GM12878 (cell line): ENCODE measurements at regions not wholly inside any gene's neighbourhood (a gene's known extent, or its start where the extent isn't known, plus 50 kb on each side); places are given as distances from the start of the nearest gene placed in this dataset.

ENCODE experiments used
- ATAC-seq: fragments of 200-7000 bp; cut with Tn5 transposase; 3 replicates; pipeline ENCODE4 v1.9.1; 2020; ENCODE audit warnings: mild to moderate bottlenecking, moderate library complexity
- BruUV-seq: library from RNA; stranded (reverse); fragments of 400-500 nt; replicated peaks from 2 replicates; lab custom pipeline; 2021; lab: Mats Ljungman, UMichigan
- CTCF ChIA-PET: fragments of 300-600 bp; sonication (Branson Sonifier 250); formaldehyde crosslinking; extraction: SDS; loops from one replicate; lab custom pipeline; 2021; ENCODE audit warnings: inconsistent platforms; lab: Yijun Ruan, JAX
- POLR2A ChIA-PET: fragments of 350-600 bp; formaldehyde crosslinking; extraction: SDS; loops from one replicate; lab custom pipeline; 2021; ENCODE audit warnings: inconsistent platforms; lab: Charles Lee
- RAD21 ChIA-PET: fragments of 300-600 bp; sonication (Branson Sonifier 250); formaldehyde crosslinking; loops from one replicate; lab custom pipeline; 2023; ENCODE audit warnings: antibody characterized with exemption; ENCODE audit not compliant: unreplicated experiment; lab: Charles Lee
- SMC1A ChIA-PET: fragments of 300-600 bp; sonication (Branson Sonifier 250); formaldehyde crosslinking; loops from one replicate; lab custom pipeline; 2023; ENCODE audit not compliant: unreplicated experiment, uncharacterized antibody; lab: Charles Lee
- DNase-seq: peaks from one replicate; pipeline ENCODE4 v3.0.0-alpha.2; 2011; ENCODE audit warnings: low read depth, low spot score
- FAIRE-seq: peaks from 3 replicates; lab custom pipeline; 2011; peaks lifted over from hg19 to GRCh38; lab: Jason Lieb, UNC
- H2AFZ ChIP-seq: 2 replicates; pipeline ENCODE4 v1.6.0; 2011; ENCODE audit warnings: low read depth, low read length, control low read depth; ENCODE audit not compliant: control insufficient read depth
- H3K27ac ChIP-seq: 2 replicates; pipeline ENCODE4 v1.5.1; 2011; ENCODE audit warnings: control low read depth; ENCODE audit not compliant: control insufficient read depth, insufficient read depth
- H3K27me3 ChIP-seq, 2 experiments: replicated peaks in 1 of 2; 2 replicates each; pipeline versions ENCODE4 v1.6.0 to v1.6.1; 2011; ENCODE audit warnings: low read length in 1 of 2; ENCODE audit not compliant: control insufficient read depth in 2 of 2, insufficient read depth in 2 of 2
- H3K36me3 ChIP-seq, 2 experiments: 2 replicates each; pipeline ENCODE4 v1.5.1; 2011; ENCODE audit warnings: low read length in 1 of 2; ENCODE audit not compliant: control insufficient read depth in 2 of 2, insufficient read depth in 2 of 2
- H3K4me1 ChIP-seq: 2 replicates; pipeline ENCODE4 v1.6.1; 2011; ENCODE audit warnings: mild to moderate bottlenecking, low read length, moderate library complexity, mixed read lengths; ENCODE audit not compliant: control insufficient read depth, insufficient read depth
- H3K4me2 ChIP-seq: 2 replicates; pipeline ENCODE4 v1.6.0; 2011; ENCODE audit warnings: control low read depth; ENCODE audit not compliant: control insufficient read depth, insufficient read depth
- H3K4me3 ChIP-seq: fragments of 200-600 bp; sonication (generic); 2 replicates; pipeline ENCODE4 v1.5.1; 2016
- H3K79me2 ChIP-seq: 2 replicates; pipeline ENCODE4 v1.6.0; 2011; ENCODE audit warnings: low read length; ENCODE audit not compliant: control insufficient read depth, insufficient read depth
- H3K9ac ChIP-seq: 2 replicates; pipeline ENCODE4 v1.8.0; 2011; ENCODE audit warnings: low read length, control low read depth, mixed read lengths; ENCODE audit not compliant: control insufficient read depth, insufficient read depth
- H3K9me3 ChIP-seq: replicated peaks from 3 replicates; pipeline ENCODE4 v1.5.1; 2011; ENCODE audit warnings: mild to moderate bottlenecking, low read length; ENCODE audit not compliant: control insufficient read depth, insufficient read depth
- H4K20me1 ChIP-seq: 2 replicates; pipeline ENCODE4 v1.6.0; 2011; ENCODE audit not compliant: control insufficient read depth, insufficient read depth
- CBFB ChIP-seq: IDR thresholded peaks from 2 replicates; pipeline ENCODE4 v1.6.1; 2016; ENCODE audit warnings: antibody characterized with exemption, low read depth
- CEBPB ChIP-seq, 2 experiments: fragments of 150-350 bp in 1 of 2; IDR thresholded peaks; 2 replicates each; pipeline ENCODE4 v1.6.1; 2012 to 2014; ENCODE audit warnings: low read depth in 2 of 2, low read length in 2 of 2, borderline replicate concordance in 1 of 2, inconsistent platforms in 1 of 2
- CEBPZ ChIP-seq: fragments of 150-350 bp; IDR thresholded peaks from 2 replicates; pipeline ENCODE4 v1.6.1; 2016; ENCODE audit warnings: low read depth, low read length
- CHD2 ChIP-seq: IDR thresholded peaks from 2 replicates; pipeline ENCODE4 v1.6.1; 2011; ENCODE audit warnings: low read depth, low read length, improper control_type of control experiment, borderline replicate concordance
- EGR1 ChIP-seq, 2 experiments: IDR thresholded peaks; 1 replicate in 1 of 2; 2 replicates in 1 of 2; pipeline ENCODE4 v1.6.1; 2011 to 2012; ENCODE audit warnings: low read depth in 2 of 2, low read length in 2 of 2, borderline replicate concordance in 1 of 2, mild to moderate bottlenecking in 1 of 2, moderate library complexity in 1 of 2
- IRF5 ChIP-seq: fragments of 450-650 bp; IDR thresholded peaks from 2 replicates; pipeline ENCODE4 v1.6.1; 2017; ENCODE audit warnings: borderline replicate concordance
- MTA2 ChIP-seq: fragments of 450-650 bp; IDR thresholded peaks from 2 replicates; pipeline ENCODE4 v1.6.1; 2016; ENCODE audit warnings: low read depth, mild to moderate bottlenecking, moderate library complexity
- MYB ChIP-seq: fragments of 150-350 bp; IDR thresholded peaks from 2 replicates; pipeline ENCODE4 v1.6.1; 2014; ENCODE audit warnings: mild to moderate bottlenecking, low read depth, low read length, borderline replicate concordance
- MYC ChIP-seq: IDR thresholded peaks from 2 replicates; pipeline ENCODE4 v1.6.1; 2011; ENCODE audit warnings: mild to moderate bottlenecking, low read length, moderate library complexity, inconsistent platforms; ENCODE audit not compliant: insufficient read depth, insufficient replicate concordance, insufficient read length, severe bottlenecking
- NR2C2 ChIP-seq: IDR thresholded peaks from 2 replicates; pipeline ENCODE4 v1.6.1; 2011; ENCODE audit warnings: borderline replicate concordance, low read depth; ENCODE audit not compliant: control insufficient read depth, insufficient read length
- PML ChIP-seq: IDR thresholded peaks from 2 replicates; pipeline ENCODE4 v1.6.1; 2012; ENCODE audit warnings: low read length, inconsistent platforms
- POLR2A ChIP-seq: IDR thresholded peaks from 2 replicates; pipeline ENCODE4 v1.6.1; 2011; ENCODE audit warnings: low read depth, mild to moderate bottlenecking, low read length
- POU2F2 ChIP-seq: IDR thresholded peaks from 3 replicates; pipeline ENCODE4 v1.6.1; 2011; ENCODE audit warnings: low read depth, mild to moderate bottlenecking, low read length, borderline replicate concordance
- SMAD5 ChIP-seq: IDR thresholded peaks from 2 replicates; pipeline ENCODE4 v1.6.1; 2016; ENCODE audit warnings: antibody characterized with exemption, low read depth
- STAT3 ChIP-seq: IDR thresholded peaks from 2 replicates; pipeline ENCODE4 v1.6.1; 2011; ENCODE audit warnings: low read depth, low read length, improper control_type of control experiment
- TCF12 ChIP-seq: IDR thresholded peaks from 2 replicates; pipeline ENCODE4 v1.6.1; 2011; ENCODE audit warnings: low read depth, mild to moderate bottlenecking, low read length
- YBX1 ChIP-seq: fragments of 450-650 bp; IDR thresholded peaks from 2 replicates; pipeline ENCODE4 v1.6.1; 2016; ENCODE audit warnings: antibody characterized with exemption
- WGBS: methylation state at CpG from one replicate; pipeline ENCODE4 v1.1.6; 2016; ENCODE audit warnings: low lambda C conversion rate; ENCODE audit not compliant: insufficient replicate concordance, insufficient coverage; ENCODE audit errors: missing lambda C conversion rate; 5-methylcytosine and 5-hydroxymethylcytosine counted together
- in situ Hi-C: fragments of 300-500 bp; cut with MboI; formaldehyde crosslinking; loops from 9 replicates; pipeline ENCODE4 v1.14.3; 2018; ENCODE audit warnings: mixed read lengths
- intact Hi-C: fragments of 100-400 bp; cut with micrococcal nuclease; formaldehyde crosslinking; loops from one replicate; pipeline ENCODE4 v1.14.2; 2022; ENCODE audit not compliant: unreplicated experiment

GRCh38 chr17:71905376-71906031 is 215.3 kb upstream of the SOX9 start:
- Histone ChIP-seq H3K36me3 (no peaks in the 10 kb centered on the region), H3K9ac (no peak overlapping the region), H3K4me3 (no peak overlapping the region), H3K4me2 (no peak overlapping the region), H3K4me1 (no peaks in the 10 kb centered on the region), H3K27me3 (no peaks in the 10 kb centered on the region), H2AFZ (no peak overlapping the region), H4K20me1 (no peaks in the 10 kb centered on the region), H3K9me3 (no peaks in the 10 kb centered on the region; the same call in 2 of the 3 replicates), H3K27ac (no peak overlapping the region), H3K79me2 (no peaks in the 10 kb centered on the region)
- ChIA-PET RAD21 (no interaction called here), SMC1A (no interaction called here), CTCF (no interaction called here), POLR2A (interaction anchor here (0.7 kb wide), 1 partner anchor 168 kb away, joined by 4 read pairs; no protein-coding TSS in a partner anchor)
- 74% methylated on average over 3 of the region's 3 CpGs for WGBS
- no peak for ATAC-seq
- TF ChIP-seq MTA2 = no peak
- TF ChIP-seq TCF12 = no peak
- no peak for TF ChIP-seq SMAD5
- TF ChIP-seq STAT3 = no peak
- TF ChIP-seq PML = no peak
- TF ChIP-seq POU2F2 = no peak
- TF ChIP-seq CEBPZ = no peak
- TF ChIP-seq CHD2 = no peak
- no peak for TF ChIP-seq POLR2A
- TF ChIP-seq IRF5 = no peak
- no peak for TF ChIP-seq YBX1
- TF ChIP-seq CEBPB (IDR thresholded peaks at IDR 0.05; ENCODE audit: borderline replicate concordance in 1 of 2, low read depth in 2 of 2, low read length in 2 of 2) = no peak
- no peak for TF ChIP-seq MYC
- TF ChIP-seq MYB = no peak
- TF ChIP-seq EGR1 (IDR thresholded peaks at IDR 0.05; ENCODE audit: borderline replicate concordance in 1 of 2, low read depth in 2 of 2, low read length in 2 of 2) = no peak
- TF ChIP-seq CBFB = no peak
- TF ChIP-seq NR2C2 = no peak
- DNase-seq = no peak
- no TSS peak for BruUV-seq
- FAIRE-seq = no peak
- intact Hi-C loops (no loop called here), in situ Hi-C loops (no loop called here)
